HG03175 (cell line): ENCODE measurements at regions not wholly inside any gene's neighbourhood (a gene's known extent, or its start where the extent isn't known, plus 50 kb on each side); places are given as distances from the start of the nearest gene placed in this dataset.
A peak's percentile ranks its signal among the peaks of the same experiment; 100 is the strongest.
"Not testable (repeated sequence)": the region's sequence is repeated elsewhere in the genome, so short reads cannot be mapped to it uniquely, and the experiment has no call there.

Source experiments
- ATAC-seq: cut with Tn5 transposase; IDR thresholded peaks from one replicate; pipeline ENCODE4 v1.9.1; 2021; ENCODE audit warnings: mild to moderate bottlenecking, moderate library complexity; ENCODE audit not compliant: unreplicated experiment

- ATAC-seq, result no peak
Measured at GRCh38 chr4:82248903-82249632, 124.7 kb downstream of the HNRNPD start.

- no peak for ATAC-seq
Measured at GRCh38 chr4:82247629-82248028, 126.2 kb downstream of the HNRNPD start.

- ATAC-seq, result no peak
Measured at GRCh38 chr4:82247171-82247570, 126.6 kb downstream of the HNRNPD start.

- no peak for ATAC-seq
Measured at GRCh38 chr4:82241534-82241933, 132.3 kb downstream of the HNRNPD start.

- ATAC-seq, result no peak
Measured at GRCh38 chr4:82240410-82240809, 133.4 kb downstream of the HNRNPD start.

GRCh38 chr4:82237142-82237541, 136.6 kb downstream of the HNRNPD start:
- ATAC-seq, result not testable (repeated sequence)

GRCh38 chr4:82235346-82235745, 138.4 kb downstream of the HNRNPD start:
- no peak for ATAC-seq

GRCh38 chr4:82232891-82233290, 140.9 kb downstream of the HNRNPD start:
- no peak for ATAC-seq

GRCh38 chr4:82231806-82232205, 142.0 kb downstream of the HNRNPD start:
- ATAC-seq, result no peak

- ATAC-seq, result no peak
Measured at GRCh38 chr4:82230306-82230705, 143.5 kb downstream of the HNRNPD start.

- no peak for ATAC-seq
Measured at GRCh38 chr4:82225030-82225429, 148.8 kb downstream of the HNRNPD start.

GRCh38 chr4:82223715-82224114, 150.1 kb downstream of the HNRNPD start:
- peak; percentile 65 for ATAC-seq

- no peak for ATAC-seq
Measured at GRCh38 chr4:82219346-82219745, 154.4 kb downstream of the HNRNPD start.

GRCh38 chr4:82217986-82218715, 155.6 kb downstream of the HNRNPD start:
- no peak for ATAC-seq

- ATAC-seq, result no peak
Measured at GRCh38 chr4:82216219-82216618, 157.6 kb downstream of the HNRNPD start.

GRCh38 chr4:82215800-82216199, 158.0 kb downstream of the HNRNPD start:
- no peak for ATAC-seq

- no peak for ATAC-seq
Measured at GRCh38 chr4:82215039-82215438, 158.8 kb downstream of the HNRNPD start.

- ATAC-seq, result no peak
Measured at GRCh38 chr4:82213485-82214417, 160.0 kb downstream of the HNRNPD start.

- no peak for ATAC-seq
Measured at GRCh38 chr4:82201805-82202641, 171.8 kb downstream of the HNRNPD start.

- ATAC-seq, result no peak
Measured at GRCh38 chr4:82201303-82201702, 172.5 kb downstream of the HNRNPD start.
